ENCODE measurements at regions not wholly inside any gene's neighbourhood (a gene's known extent, or its start where the extent isn't known, plus 50 kb on each side); places are given as distances from the start of the nearest gene placed in this dataset.

GRCh38 chr2:136291871-136292270 is 173.9 kb upstream of the CXCR4 start:
- Mint-ChIP-seq H3K27ac (peak overlapping the region in 2 of 9 donors; percentile 4 to 22), H3K27me3 (no peaks in the 10 kb centered on the region), H3K4me1 (peaks cover 5 to 13% (median 6%) of the 10 kb centered on the region in 7 donors), H3K4me3 (no peak overlapping the region), H3K9me3 (peaks cover 0 to 20% (median 0%) of the 10 kb centered on the region in 11 donors), H3K36me3 (peaks cover 0 to 9% (median 0%) of the 10 kb centered on the region in 5 donors)
- Histone ChIP-seq H3K27ac (ENCODE audit: low read depth, low read length) (no peak overlapping the region), H3K9me3 (ENCODE audit: control insufficient read depth in 2 of 3, low read length in 3 of 3) (no peaks in the 10 kb centered on the region), H3K27me3 (ENCODE audit: control insufficient read depth in 2 of 2, insufficient read depth in 2 of 2, low read length in 2 of 2) (no peaks in the 10 kb centered on the region), H3K36me3 (ENCODE audit: control insufficient read depth in 2 of 3, insufficient read depth in 3 of 3, low read length in 3 of 3) (no peaks in the 10 kb centered on the region), H3K4me3 (ENCODE audit: low read length) (no peak overlapping the region), H3K4me1 (ENCODE audit: control insufficient read depth in 2 of 2, insufficient read depth in 2 of 2, low read length in 2 of 2) (no peaks in the 10 kb centered on the region)
- POLR2A ChIA-PET, result interaction anchor here (1.0 kb wide), 1 partner anchor 156 kb away, joined by 4 read pairs; no protein-coding TSS in a partner anchor
- ATAC-seq (no peak), DNase-seq (no peak)
- CTCF ChIA-PET, result interaction anchor here (0.6 kb wide), 1 partner anchor 358 kb away, joined by 3 read pairs; no protein-coding TSS in a partner anchor
- intact Hi-C loops (cut with micrococcal nuclease), result no loop called here

- Mint-ChIP-seq H3K4me1 (peaks cover 6 to 16% (median 9%) of the 10 kb centered on the region in 7 donors), H3K4me3 (no peak overlapping the region), H3K27me3 (no peaks in the 10 kb centered on the region), H3K36me3 (peaks cover 0 to 9% (median 0%) of the 10 kb centered on the region in 5 donors), H3K27ac (peak overlapping the region in 1 of 9 donors; percentile 63), H3K9me3 (peaks cover 0 to 20% (median 0%) of the 10 kb centered on the region in 11 donors)
- ChIA-PET CTCF (no interaction called here), POLR2A (no interaction called here)
- Histone ChIP-seq H3K4me3 (ENCODE audit: low read length) (no peak overlapping the region), H3K27me3 (ENCODE audit: control insufficient read depth in 2 of 2, insufficient read depth in 2 of 2, low read length in 2 of 2) (no peaks in the 10 kb centered on the region), H3K36me3 (ENCODE audit: control insufficient read depth in 2 of 3, insufficient read depth in 3 of 3, low read length in 3 of 3) (no peaks in the 10 kb centered on the region), H3K27ac (ENCODE audit: low read depth, low read length) (no peak overlapping the region), H3K9me3 (ENCODE audit: control insufficient read depth in 2 of 3, low read length in 3 of 3) (no peaks in the 10 kb centered on the region), H3K4me1 (ENCODE audit: control insufficient read depth in 2 of 2, insufficient read depth in 2 of 2, low read length in 2 of 2) (no peaks in the 10 kb centered on the region)
- ATAC-seq (no peak), DNase-seq (no peak)
- intact Hi-C loops (cut with micrococcal nuclease), result no loop called here
Observed at GRCh38 chr2:136290326-136290725, 172.4 kb upstream of the CXCR4 start.

GRCh38 chr2:136288249-136288648 is 170.3 kb upstream of the CXCR4 start:
- no peaks in the 10 kb centered on the region for H3K27me3 Mint-ChIP-seq
- no peaks in the 10 kb centered on the region for H3K27me3 ChIP-seq (ENCODE audit: control insufficient read depth in 2 of 2, insufficient read depth in 2 of 2, low read length in 2 of 2)
- ChIA-PET POLR2A (interaction anchor here (0.6 kb wide), 1 partner anchor 64 kb away, joined by 3 read pairs; no protein-coding TSS in a partner anchor), CTCF (no interaction called here)
- H3K4me1 Mint-ChIP-seq, result peaks cover 12 to 29% (median 19%) of the 10 kb centered on the region in 7 donors
- H3K4me3 Mint-ChIP-seq, result no peak overlapping the region
- peaks cover 0 to 20% (median 0%) of the 10 kb centered on the region in 11 donors for H3K9me3 Mint-ChIP-seq
- H3K4me1 ChIP-seq (ENCODE audit: control insufficient read depth in 2 of 2, insufficient read depth in 2 of 2, low read length in 2 of 2), result no peaks in the 10 kb centered on the region
- H3K36me3 Mint-ChIP-seq, result peaks cover 0 to 9% (median 0%) of the 10 kb centered on the region in 5 donors
- DNase-seq (no peak), ATAC-seq (no peak)
- H3K36me3 ChIP-seq (ENCODE audit: control insufficient read depth in 2 of 3, insufficient read depth in 3 of 3, low read length in 3 of 3), result no peaks in the 10 kb centered on the region
- no peak overlapping the region for H3K4me3 ChIP-seq (ENCODE audit: low read length)
- peak overlapping the region in 2 of 9 donors; percentile 41 to 81 for H3K27ac Mint-ChIP-seq
- no peaks in the 10 kb centered on the region for H3K9me3 ChIP-seq (ENCODE audit: control insufficient read depth in 2 of 3, low read length in 3 of 3)
- intact Hi-C loops (cut with micrococcal nuclease), result no loop called here
- no peak overlapping the region for H3K27ac ChIP-seq (ENCODE audit: low read depth, low read length)

- H3K9me3 ChIP-seq (ENCODE audit: control insufficient read depth in 2 of 3, low read length in 3 of 3), result no peaks in the 10 kb centered on the region
- Mint-ChIP-seq H3K9me3 (peaks cover 0 to 7% (median 0%) of the 10 kb centered on the region in 11 donors), H3K4me1 (peaks cover 18 to 39% (median 29%) of the 10 kb centered on the region in 7 donors), H3K27ac (peak overlapping the region in 2 of 9 donors; percentile 17 to 32), H3K36me3 (peaks cover 0 to 5% (median 0%) of the 10 kb centered on the region in 5 donors), H3K4me3 (no peak overlapping the region), H3K27me3 (no peaks in the 10 kb centered on the region)
- peaks cover 12% of the 10 kb centered on the region in 2 donors for H3K4me1 ChIP-seq (ENCODE audit: control insufficient read depth in 2 of 2, insufficient read depth in 2 of 2, low read length in 2 of 2)
- ATAC-seq (no peak), DNase-seq (no peak)
- ChIA-PET POLR2A (interaction anchor here (0.6 kb wide), 1 partner anchor 18 kb away, joined by 3 read pairs; no protein-coding TSS in a partner anchor), CTCF (no interaction called here)
- intact Hi-C loops (cut with micrococcal nuclease), result no loop called here
- H3K4me3 ChIP-seq (ENCODE audit: low read length), result no peak overlapping the region
- H3K27me3 ChIP-seq (ENCODE audit: control insufficient read depth in 2 of 2, insufficient read depth in 2 of 2, low read length in 2 of 2), result no peaks in the 10 kb centered on the region
- no peaks in the 10 kb centered on the region for H3K36me3 ChIP-seq (ENCODE audit: control insufficient read depth in 2 of 3, insufficient read depth in 3 of 3, low read length in 3 of 3)
- H3K27ac ChIP-seq (ENCODE audit: low read depth, low read length), result no peak overlapping the region
Observed at GRCh38 chr2:136286423-136286822, 168.5 kb upstream of the CXCR4 start.

GRCh38 chr2:136284226-136285119 is 166.5 kb upstream of the CXCR4 start:
- no peak overlapping the region for H3K4me3 Mint-ChIP-seq
- Histone ChIP-seq H3K36me3 (ENCODE audit: control insufficient read depth in 2 of 3, insufficient read depth in 3 of 3, low read length in 3 of 3) (no peaks in the 10 kb centered on the region), H3K27me3 (ENCODE audit: control insufficient read depth in 2 of 2, insufficient read depth in 2 of 2, low read length in 2 of 2) (no peaks in the 10 kb centered on the region), H3K27ac (ENCODE audit: low read depth, low read length) (no peak overlapping the region), H3K4me1 (ENCODE audit: control insufficient read depth in 2 of 2, insufficient read depth in 2 of 2, low read length in 2 of 2) (peaks cover 26% of the 10 kb centered on the region in 2 donors), H3K4me3 (ENCODE audit: low read length) (no peak overlapping the region), H3K9me3 (ENCODE audit: control insufficient read depth in 2 of 3, low read length in 3 of 3) (no peaks in the 10 kb centered on the region)
- H3K27me3 Mint-ChIP-seq, result no peaks in the 10 kb centered on the region
- DNase-seq, result no peak
- intact Hi-C loops (cut with micrococcal nuclease), result loop anchor here in 1 of 2 donors (5.0 kb wide), 2 partner anchors 47 to 152 kb away; no protein-coding TSS in a partner anchor
- peak overlapping the region in 6 of 9 donors; percentile 17 to 81 (median 43) for H3K27ac Mint-ChIP-seq
- peaks cover 0 to 1% (median 0%) of the 10 kb centered on the region in 11 donors for H3K9me3 Mint-ChIP-seq
- ChIA-PET CTCF (no interaction called here), POLR2A (interaction anchor here (0.6 to 2.2 kb wide), 4 partner anchors 10 to 166 kb away, joined by 4 to 10 read pairs (median 4); no protein-coding TSS in a partner anchor)
- H3K4me1 Mint-ChIP-seq, result peaks cover 26 to 55% (median 49%) of the 10 kb centered on the region in 7 donors
- no peak for ATAC-seq
- H3K36me3 Mint-ChIP-seq, result peaks cover 0 to 3% (median 0%) of the 10 kb centered on the region in 5 donors

- Histone ChIP-seq H3K36me3 (ENCODE audit: control insufficient read depth in 2 of 3, insufficient read depth in 3 of 3, low read length in 3 of 3) (no peaks in the 10 kb centered on the region), H3K27me3 (ENCODE audit: control insufficient read depth in 2 of 2, insufficient read depth in 2 of 2, low read length in 2 of 2) (no peaks in the 10 kb centered on the region), H3K27ac (ENCODE audit: low read depth, low read length) (peak overlapping the region; percentile 58), H3K4me3 (ENCODE audit: low read length) (no peak overlapping the region), H3K4me1 (ENCODE audit: control insufficient read depth in 2 of 2, insufficient read depth in 2 of 2, low read length in 2 of 2) (peaks cover 26 to 33% of the 10 kb centered on the region in 2 donors), H3K9me3 (ENCODE audit: control insufficient read depth in 2 of 3, low read length in 3 of 3) (no peaks in the 10 kb centered on the region)
- ATAC-seq (no peak), DNase-seq (no peak)
- Mint-ChIP-seq H3K27me3 (no peaks in the 10 kb centered on the region), H3K9me3 (peaks cover 0 to 1% (median 0%) of the 10 kb centered on the region in 11 donors), H3K4me3 (peak overlapping the region in 7 of 10 donors; percentile 45 to 79 (median 58)), H3K4me1 (peaks cover 28 to 59% (median 50%) of the 10 kb centered on the region in 7 donors), H3K36me3 (peaks cover 0 to 3% (median 0%) of the 10 kb centered on the region in 5 donors), H3K27ac (peak overlapping the region; percentile 54 to 96 (median 93))
- ChIA-PET CTCF (interaction anchor here (1.1 kb wide), 1 partner anchor 150 kb away, joined by 3 read pairs; no protein-coding TSS in a partner anchor), POLR2A (interaction anchor here (0.8 to 1.9 kb wide), 3 partner anchors 45 to 164 kb away, joined by 3 to 11 read pairs (median 6); no protein-coding TSS in a partner anchor)
- intact Hi-C loops (cut with micrococcal nuclease), result loop anchor here in 1 of 2 donors (5.0 kb wide), 2 partner anchors 45 to 150 kb away; no protein-coding TSS in a partner anchor
Observed at GRCh38 chr2:136282251-136282650, 164.3 kb upstream of the CXCR4 start.

All from naive thymus-derived CD4-positive, alpha-beta T cell (primary cell).